Spleen (tissue), 11 donors: ENCODE measurements at regions not wholly inside any gene's neighbourhood (a gene's known extent, or its start where the extent isn't known, plus 50 kb on each side); places are given as distances from the start of the nearest gene placed in this dataset.

Source experiments
- DNase-seq: peaks from one replicate; pipeline ENCODE4 v3.0.0-alpha.2; 2020
- H3K27ac ChIP-seq, 8 donors: fragments of 200-600 bp; sonication (generic) in 7 of 8; 1 replicate in 4 of 8; 2 replicates in 4 of 8; pipeline versions ENCODE4 v1.5.0 to v1.8.0; 2016 to 2021; ENCODE audit warnings: inconsistent platforms in 4 of 8, mild to moderate bottlenecking in 4 of 8, moderate library complexity in 1 of 8
- H3K27me3 ChIP-seq, 7 donors: fragments of 200-600 bp; sonication (generic) in 6 of 7; replicated peaks in 1 of 7; 1 replicate in 4 of 7; 2 replicates in 3 of 7; pipeline versions ENCODE4 v1.5.0 to v1.8.0; 2016 to 2021; ENCODE audit warnings: inconsistent platforms in 3 of 7, mild to moderate bottlenecking in 1 of 7
- H3K36me3 ChIP-seq, 6 donors: fragments of 200-600 bp; sonication (generic) in 5 of 6; 1 replicate in 4 of 6; 2 replicates in 2 of 6; pipeline versions ENCODE4 v1.5.0 to v1.8.0; 2016 to 2021; ENCODE audit warnings: inconsistent platforms in 2 of 6
- H3K4me1 ChIP-seq, 6 donors: fragments of 200-600 bp; sonication (generic) in 5 of 6; 1 replicate in 3 of 6; 2 replicates in 3 of 6; pipeline versions ENCODE4 v1.5.0 to v1.8.0; 2016 to 2021; ENCODE audit warnings: inconsistent platforms in 3 of 6
- H3K4me3 ChIP-seq, 8 donors: fragments of 200-600 bp; sonication (generic) in 7 of 8; 1 replicate in 4 of 8; 2 replicates in 4 of 8; pipeline versions ENCODE4 v1.5.0 to v1.8.0; 2016 to 2021; ENCODE audit warnings: inconsistent platforms in 4 of 8, mild to moderate bottlenecking in 4 of 8, moderate library complexity in 2 of 8
- H3K9me3 ChIP-seq, 8 donors: fragments of 200-600 bp; sonication (generic) in 7 of 8; 1 replicate in 4 of 8; 2 replicates in 4 of 8; pipeline versions ENCODE4 v1.5.0 to v1.8.0; 2016 to 2021; ENCODE audit warnings: inconsistent platforms in 4 of 8
- CTCF ChIP-seq, 11 experiments: fragments of 200-600 bp in 7 of 11; fragments of 450-650 bp in 4 of 11; sonication (generic) in 4 of 11; IDR thresholded peaks in 8 of 11; conservative IDR thresholded peaks in 3 of 11; 1 replicate in 7 of 11; 2 replicates in 4 of 11; pipeline versions ENCODE4 v1.4.0 to v1.8.0; 2016 to 2021; ENCODE audit warnings: antibody characterized with exemption in 11 of 11, inconsistent platforms in 4 of 11, mild to moderate bottlenecking in 1 of 11
- POLR2A ChIP-seq, 3 donors: fragments of 450-650 bp; IDR thresholded peaks; one replicate each; pipeline ENCODE4 v1.5.1; 2017; ENCODE audit warnings: antibody characterized with exemption in 3 of 3, mild to moderate bottlenecking in 1 of 3
- POLR2AphosphoS5 ChIP-seq, 3 donors: sonication (generic); formaldehyde crosslinking; IDR thresholded peaks; one replicate each; pipeline ENCODE4 v1.5.1; 2017; ENCODE audit warnings: antibody characterized with exemption in 3 of 3
- WGBS, 5 donors: extraction: QIAGEN DNeasy Blood & Tissue Kit in 3 of 5; methylation state at CpG; one replicate each; pipeline versions ENCODE4 v1.1.5 to v1.1.7; 2013 to 2018; 5-methylcytosine and 5-hydroxymethylcytosine counted together
- intact Hi-C: fragments of 100-400 bp; cut with DNase I; formaldehyde crosslinking; loops from one replicate; pipeline ENCODE4 v1.15.0; 2023; ENCODE audit warnings: low total_unique reads
- donor health status: healthy with polysubstance abuse.
- donor health status: DM: no; HTN: no; CAD: no; lungs with moderate emphysema.
- donor health status: DM: no; HTN: no; CAD: no.
- donor health status: Bipolar disorder and iron deficiency.
- donor health status: healthy.
- donor health status: DM: no; HTN: no; CAD: no.
- donor health status: DM: yes; HTN: yes; CAD: no.

GRCh38 chr17:33868899-33869298 is 386.2 kb upstream of the CCL2 start:
- no peaks in the 10 kb centered on the region for H3K36me3 ChIP-seq
- intact Hi-C loops: no loop called here
- H3K27ac ChIP-seq: no peak overlapping the region
- TF ChIP-seq CTCF (IDR thresholded peaks at IDR 0.05 in 8 of 11, conservative IDR thresholded peaks at IDR 0.05 in 3 of 11) (no peak), POLR2A (IDR thresholded peaks at IDR 0.05) (no peak), POLR2AphosphoS5 (IDR thresholded peaks at IDR 0.05) (no peak)
- DNase-seq: no peak
- no peak overlapping the region for H3K4me3 ChIP-seq
- no peaks in the 10 kb centered on the region for H3K4me1 ChIP-seq
- no peaks in the 10 kb centered on the region for H3K9me3 ChIP-seq
- WGBS, 5 donors: 90 to 95% (median 93%) methylated on average over 3 of the region's 3 CpGs
- peaks cover 0 to 42% (median 0%) of the 10 kb centered on the region in 7 donors for H3K27me3 ChIP-seq

GRCh38 chr17:33870936-33871335 is 384.1 kb upstream of the CCL2 start:
- H3K4me1 ChIP-seq: no peaks in the 10 kb centered on the region
- 75 to 82% (median 76%) methylated on average over 3 of the region's 3 CpGs for WGBS, 5 donors
- intact Hi-C loops: no loop called here
- H3K36me3 ChIP-seq: no peaks in the 10 kb centered on the region
- H3K27me3 ChIP-seq: peaks cover 0 to 58% (median 4%) of the 10 kb centered on the region in 7 donors
- no peak overlapping the region for H3K27ac ChIP-seq
- TF ChIP-seq CTCF (IDR thresholded peaks at IDR 0.05 in 8 of 11, conservative IDR thresholded peaks at IDR 0.05 in 3 of 11): no peak
- TF ChIP-seq POLR2A (IDR thresholded peaks at IDR 0.05): no peak
- TF ChIP-seq POLR2AphosphoS5 (IDR thresholded peaks at IDR 0.05): no peak
- H3K9me3 ChIP-seq: no peaks in the 10 kb centered on the region
- DNase-seq: no peak
- no peak overlapping the region for H3K4me3 ChIP-seq

GRCh38 chr17:33871720-33872540 is 383.2 kb upstream of the CCL2 start:
- Histone ChIP-seq H3K9me3 (no peaks in the 10 kb centered on the region), H3K4me1 (no peaks in the 10 kb centered on the region), H3K27ac (no peak overlapping the region), H3K36me3 (no peaks in the 10 kb centered on the region), H3K4me3 (no peak overlapping the region), H3K27me3 (peaks cover 0 to 64% (median 9%) of the 10 kb centered on the region in 7 donors)
- intact Hi-C loops: no loop called here
- TF ChIP-seq POLR2A (IDR thresholded peaks at IDR 0.05) (no peak), POLR2AphosphoS5 (IDR thresholded peaks at IDR 0.05) (no peak), CTCF (IDR thresholded peaks at IDR 0.05 in 8 of 11, conservative IDR thresholded peaks at IDR 0.05 in 3 of 11) (no peak)
- no peak for DNase-seq
- WGBS, 5 donors: 63 to 75% (median 67%) methylated on average over 9 of the region's 9 CpGs

- no peak overlapping the region for H3K27ac ChIP-seq
- H3K27me3 ChIP-seq: peaks cover 0 to 66% (median 10%) of the 10 kb centered on the region in 7 donors
- no peaks in the 10 kb centered on the region for H3K36me3 ChIP-seq
- intact Hi-C loops: no loop called here
- 69 to 83% (median 77%) methylated on average over 2 of the region's 2 CpGs for WGBS, 5 donors
- H3K4me1 ChIP-seq: no peaks in the 10 kb centered on the region
- no peak overlapping the region for H3K4me3 ChIP-seq
- H3K9me3 ChIP-seq: no peaks in the 10 kb centered on the region
- no peak for DNase-seq
- no peak for TF ChIP-seq POLR2AphosphoS5 (IDR thresholded peaks at IDR 0.05)
- TF ChIP-seq POLR2A (IDR thresholded peaks at IDR 0.05): no peak
- TF ChIP-seq CTCF (IDR thresholded peaks at IDR 0.05 in 8 of 11, conservative IDR thresholded peaks at IDR 0.05 in 3 of 11): no peak
These were observed 381.9 kb upstream of the CCL2 start for GRCh38 chr17:33873201-33873617.
